Activated naive CD8-positive, alpha-beta T cell treated with anti-CD3 and anti-CD28 coated beads, Interleukin-2, amount 50 U/mL, for 24 hours (primary cell): ENCODE measurements at regions not wholly inside any gene's neighbourhood (a gene's known extent, or its start where the extent isn't known, plus 50 kb on each side); places are given as distances from the start of the nearest gene placed in this dataset.

Experiments
- ATAC-seq: fragments of 150-1000 bp; cut with Tn5 transposase; one replicate; pipeline ENCODE4 v1.10.0; 2021
- DNase-seq: peaks from one replicate; pipeline ENCODE4 v3.0.0; 2021
- H3K27ac Mint-ChIP-seq: one replicate; pipeline ENCODE4 v1.8.0; 2021; ENCODE audit warnings: mild to moderate bottlenecking, mixed read lengths
- H3K27me3 Mint-ChIP-seq: one replicate; pipeline ENCODE4 v1.8.0; 2021; ENCODE audit warnings: mixed read lengths
- H3K36me3 Mint-ChIP-seq: one replicate; pipeline ENCODE4 v1.8.0; 2021; ENCODE audit warnings: low read depth, mixed read lengths
- H3K4me1 Mint-ChIP-seq: one replicate; pipeline ENCODE4 v1.8.0; 2021; ENCODE audit warnings: mixed read lengths
- H3K4me3 Mint-ChIP-seq: one replicate; pipeline ENCODE4 v1.8.0; 2021; ENCODE audit warnings: mild to moderate bottlenecking, moderate library complexity, mixed read lengths
- H3K9me3 Mint-ChIP-seq: one replicate; pipeline ENCODE4 v1.8.0; 2021; ENCODE audit warnings: mixed read lengths

- ATAC-seq (no peak), DNase-seq (no peak)
- Mint-ChIP-seq H3K9me3 (peaks cover 5% of the 10 kb centered on the region), H3K27me3 (no peaks in the 10 kb centered on the region), H3K4me3 (no peak overlapping the region), H3K27ac (no peak overlapping the region), H3K36me3 (no peaks in the 10 kb centered on the region), H3K4me1 (peaks cover 11% of the 10 kb centered on the region)
Measured at GRCh38 chr13:32850316-32851052, 165.7 kb upstream of the KL start.

- no peak overlapping the region for H3K4me3 Mint-ChIP-seq
- H3K36me3 Mint-ChIP-seq, result no peaks in the 10 kb centered on the region
- H3K27ac Mint-ChIP-seq, result no peak overlapping the region
- ATAC-seq (no peak), DNase-seq (no peak)
- H3K9me3 Mint-ChIP-seq, result peaks cover 5% of the 10 kb centered on the region
- peaks cover 3% of the 10 kb centered on the region for H3K4me1 Mint-ChIP-seq
- H3K27me3 Mint-ChIP-seq, result no peaks in the 10 kb centered on the region
Measured at GRCh38 chr13:32851083-32852069, 164.8 kb upstream of the KL start.

GRCh38 chr13:32852526-32852925 lies 163.7 kb upstream of the KL start:
- Mint-ChIP-seq H3K27ac (no peak overlapping the region), H3K27me3 (no peaks in the 10 kb centered on the region)
- DNase-seq, result no peak

GRCh38 chr13:32857077-32857476 lies 159.1 kb upstream of the KL start:
- Mint-ChIP-seq H3K36me3 (no peaks in the 10 kb centered on the region), H3K27me3 (no peaks in the 10 kb centered on the region), H3K4me3 (no peak overlapping the region), H3K27ac (no peak overlapping the region), H3K4me1 (no peaks in the 10 kb centered on the region), H3K9me3 (no peaks in the 10 kb centered on the region)
- no peak for ATAC-seq
- no peak for DNase-seq

More at GRCh38 chr13:32852526-32852925, 163.7 kb upstream of the KL start:
- Mint-ChIP-seq H3K4me3 (no peak overlapping the region), H3K36me3 (no peaks in the 10 kb centered on the region), H3K4me1 (no peaks in the 10 kb centered on the region), H3K9me3 (peaks cover 5% of the 10 kb centered on the region)
- no peak for ATAC-seq

- no peaks in the 10 kb centered on the region for H3K36me3 Mint-ChIP-seq
- ATAC-seq, result no peak
Measured at GRCh38 chr13:32857689-32858088, 158.5 kb upstream of the KL start.

GRCh38 chr13:32859707-32860292 lies 156.4 kb upstream of the KL start:
- no peak overlapping the region for H3K4me3 Mint-ChIP-seq
- ATAC-seq (no peak), DNase-seq (no peak)
- H3K27me3 Mint-ChIP-seq, result no peaks in the 10 kb centered on the region
- H3K9me3 Mint-ChIP-seq, result no peaks in the 10 kb centered on the region
- H3K4me1 Mint-ChIP-seq, result no peaks in the 10 kb centered on the region
- H3K27ac Mint-ChIP-seq, result no peak overlapping the region
- H3K36me3 Mint-ChIP-seq, result no peaks in the 10 kb centered on the region

More at GRCh38 chr13:32857689-32858088, 158.5 kb upstream of the KL start:
- no peak for DNase-seq
- Mint-ChIP-seq H3K4me3 (no peak overlapping the region), H3K4me1 (no peaks in the 10 kb centered on the region), H3K27me3 (no peaks in the 10 kb centered on the region), H3K27ac (no peak overlapping the region), H3K9me3 (no peaks in the 10 kb centered on the region)

- no peaks in the 10 kb centered on the region for H3K36me3 Mint-ChIP-seq
- no peak overlapping the region for H3K27ac Mint-ChIP-seq
- H3K4me3 Mint-ChIP-seq, result no peak overlapping the region
- H3K9me3 Mint-ChIP-seq, result no peaks in the 10 kb centered on the region
- no peak for ATAC-seq
- H3K4me1 Mint-ChIP-seq, result no peaks in the 10 kb centered on the region
- H3K27me3 Mint-ChIP-seq, result no peaks in the 10 kb centered on the region
- no peak for DNase-seq
Measured at GRCh38 chr13:32861304-32861703, 154.9 kb upstream of the KL start.

- no peaks in the 10 kb centered on the region for H3K27me3 Mint-ChIP-seq
Measured at GRCh38 chr13:32863596-32863995, 152.6 kb upstream of the KL start.

GRCh38 chr13:32866921-32867320 lies 149.3 kb upstream of the KL start:
- no peak for DNase-seq
- no peak for ATAC-seq
- Mint-ChIP-seq H3K4me3 (no peak overlapping the region), H3K9me3 (no peaks in the 10 kb centered on the region), H3K36me3 (no peaks in the 10 kb centered on the region), H3K27ac (no peak overlapping the region), H3K27me3 (no peaks in the 10 kb centered on the region), H3K4me1 (no peaks in the 10 kb centered on the region)

More at GRCh38 chr13:32863596-32863995, 152.6 kb upstream of the KL start:
- H3K4me1 Mint-ChIP-seq, result no peaks in the 10 kb centered on the region
- H3K27ac Mint-ChIP-seq, result no peak overlapping the region
- ATAC-seq, result no peak
- no peak for DNase-seq
- no peak overlapping the region for H3K4me3 Mint-ChIP-seq
- H3K9me3 Mint-ChIP-seq, result no peaks in the 10 kb centered on the region
- H3K36me3 Mint-ChIP-seq, result no peaks in the 10 kb centered on the region

- DNase-seq (no peak), ATAC-seq (no peak)
- H3K4me1 Mint-ChIP-seq, result peaks cover 7% of the 10 kb centered on the region
- no peaks in the 10 kb centered on the region for H3K27me3 Mint-ChIP-seq
- no peaks in the 10 kb centered on the region for H3K9me3 Mint-ChIP-seq
- H3K27ac Mint-ChIP-seq, result no peak overlapping the region
- no peaks in the 10 kb centered on the region for H3K36me3 Mint-ChIP-seq
- no peak overlapping the region for H3K4me3 Mint-ChIP-seq
Measured at GRCh38 chr13:32877491-32877890, 138.7 kb upstream of the KL start.

- Mint-ChIP-seq H3K27ac (no peak overlapping the region), H3K27me3 (no peaks in the 10 kb centered on the region), H3K9me3 (no peaks in the 10 kb centered on the region), H3K36me3 (no peaks in the 10 kb centered on the region), H3K4me1 (peaks cover 7% of the 10 kb centered on the region), H3K4me3 (no peak overlapping the region)
- ATAC-seq (no peak), DNase-seq (no peak)
Measured at GRCh38 chr13:32878163-32878562, 138.1 kb upstream of the KL start.

GRCh38 chr13:32880636-32881035 lies 135.6 kb upstream of the KL start:
- H3K4me1 Mint-ChIP-seq, result peaks cover 7% of the 10 kb centered on the region
- no peak for DNase-seq

GRCh38 chr13:32881074-32881776 lies 135.0 kb upstream of the KL start:
- DNase-seq (no peak), ATAC-seq (peak; percentile 89)
- Mint-ChIP-seq H3K9me3 (no peaks in the 10 kb centered on the region), H3K36me3 (no peaks in the 10 kb centered on the region), H3K27me3 (no peaks in the 10 kb centered on the region), H3K4me1 (peaks cover 7% of the 10 kb centered on the region), H3K4me3 (no peak overlapping the region), H3K27ac (no peak overlapping the region)

More at GRCh38 chr13:32880636-32881035, 135.6 kb upstream of the KL start:
- H3K9me3 Mint-ChIP-seq, result no peaks in the 10 kb centered on the region
- H3K36me3 Mint-ChIP-seq, result no peaks in the 10 kb centered on the region
- no peak overlapping the region for H3K27ac Mint-ChIP-seq
- ATAC-seq, result no peak
- H3K4me3 Mint-ChIP-seq, result no peak overlapping the region
- H3K27me3 Mint-ChIP-seq, result no peaks in the 10 kb centered on the region

GRCh38 chr13:32881777-32882145 lies 134.5 kb upstream of the KL start:
- Mint-ChIP-seq H3K4me1 (peaks cover 7% of the 10 kb centered on the region), H3K27ac (no peak overlapping the region), H3K4me3 (no peak overlapping the region), H3K27me3 (no peaks in the 10 kb centered on the region), H3K36me3 (no peaks in the 10 kb centered on the region), H3K9me3 (peaks cover 3% of the 10 kb centered on the region)
- no peak for DNase-seq
- ATAC-seq, result no peak
